ENCODE measurements at regions not wholly inside any gene's neighbourhood (a gene's known extent, or its start where the extent isn't known, plus 50 kb on each side); places are given as distances from the start of the nearest gene placed in this dataset.
"Not testable (repeated sequence)": the region's sequence is repeated elsewhere in the genome, so short reads cannot be mapped to it uniquely, and the experiment has no call there.

DNA sequence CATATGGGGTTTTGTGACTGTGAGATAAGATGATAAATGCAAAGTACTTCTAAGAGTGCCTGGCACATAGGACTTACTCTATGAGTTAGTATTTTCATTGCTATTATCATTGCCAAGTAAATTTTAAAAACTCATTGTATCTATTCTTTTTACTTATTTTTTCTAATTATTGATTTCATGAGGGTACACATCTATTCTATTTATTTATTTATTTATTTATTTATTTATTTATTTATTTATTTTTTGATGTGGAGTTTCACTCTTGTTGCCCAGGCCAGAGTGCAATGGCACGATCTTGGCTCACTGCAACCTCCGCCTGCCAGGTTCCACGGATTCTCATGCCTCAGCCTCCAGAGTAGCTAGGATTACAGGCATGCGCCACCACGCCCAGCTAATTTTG is 556.6 kb upstream of the DIAPH2 start:
- TF ChIP-seq, protein P1, sequence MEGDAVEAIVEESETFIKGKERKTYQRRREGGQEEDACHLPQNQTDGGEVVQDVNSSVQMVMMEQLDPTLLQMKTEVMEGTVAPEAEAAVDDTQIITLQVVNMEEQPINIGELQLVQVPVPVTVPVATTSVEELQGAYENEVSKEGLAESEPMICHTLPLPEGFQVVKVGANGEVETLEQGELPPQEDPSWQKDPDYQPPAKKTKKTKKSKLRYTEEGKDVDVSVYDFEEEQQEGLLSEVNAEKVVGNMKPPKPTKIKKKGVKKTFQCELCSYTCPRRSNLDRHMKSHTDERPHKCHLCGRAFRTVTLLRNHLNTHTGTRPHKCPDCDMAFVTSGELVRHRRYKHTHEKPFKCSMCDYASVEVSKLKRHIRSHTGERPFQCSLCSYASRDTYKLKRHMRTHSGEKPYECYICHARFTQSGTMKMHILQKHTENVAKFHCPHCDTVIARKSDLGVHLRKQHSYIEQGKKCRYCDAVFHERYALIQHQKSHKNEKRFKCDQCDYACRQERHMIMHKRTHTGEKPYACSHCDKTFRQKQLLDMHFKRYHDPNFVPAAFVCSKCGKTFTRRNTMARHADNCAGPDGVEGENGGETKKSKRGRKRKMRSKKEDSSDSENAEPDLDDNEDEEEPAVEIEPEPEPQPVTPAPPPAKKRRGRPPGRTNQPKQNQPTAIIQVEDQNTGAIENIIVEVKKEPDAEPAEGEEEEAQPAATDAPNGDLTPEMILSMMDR (conservative IDR thresholded peaks at IDR 0.05 in 1 of 2, IDR thresholded peaks at IDR 0.05 in 1 of 2; ENCODE audit: extremely low read depth in 1 of 2, insufficient read depth in 1 of 2, low read depth in 1 of 2, low read length in 2 of 2): not testable (repeated sequence)
- not testable (repeated sequence) for TF ChIP-seq EZH2 (IDR thresholded peaks at IDR 0.05; ENCODE audit: borderline replicate concordance, low read length)
